Heart right ventricle (tissue), 16 donors: ENCODE measurements at regions not wholly inside any gene's neighbourhood (a gene's known extent, or its start where the extent isn't known, plus 50 kb on each side); places are given as distances from the start of the nearest gene placed in this dataset.
"Not testable (repeated sequence)": the region's sequence is repeated elsewhere in the genome, so short reads cannot be mapped to it uniquely, and the experiment has no call there.

Experiments used
- ATAC-seq, 8 donors: fragments of 200-7000 bp; cut with Tn5 transposase; one replicate each; pipeline ENCODE4 v1.9.1; 2020; ENCODE audit warnings: mild to moderate bottlenecking in 8 of 8, moderate library complexity in 8 of 8, moderate number of reproducible peaks in 1 of 8
- DNase-seq, 2 donors: peaks; one replicate each; pipeline ENCODE4 v3.0.0-alpha.2; 2020
- H3K27ac ChIP-seq, 10 donors: fragments of 200-600 bp; sonication (generic) in 2 of 10; one replicate each; pipeline versions ENCODE4 v1.5.0 to v1.8.0; 2020 to 2022; ENCODE audit warnings: mild to moderate bottlenecking in 3 of 10
- H3K27me3 ChIP-seq, 7 donors: fragments of 200-600 bp; one replicate each; pipeline ENCODE4 v1.8.0; 2021 to 2022; ENCODE audit warnings: mild to moderate bottlenecking in 2 of 7
- H3K36me3 ChIP-seq, 9 donors: fragments of 200-600 bp; sonication (generic) in 1 of 9; one replicate each; pipeline versions ENCODE4 v1.5.0 to v1.8.0; 2020 to 2022; ENCODE audit warnings: mild to moderate bottlenecking in 2 of 9
- H3K4me1 ChIP-seq, 9 donors: fragments of 200-600 bp; sonication (generic) in 1 of 9; one replicate each; pipeline versions ENCODE4 v1.5.0 to v1.8.0; 2020 to 2022; ENCODE audit warnings: mild to moderate bottlenecking in 4 of 9
- H3K4me3 ChIP-seq, 10 donors: fragments of 200-600 bp; sonication (generic) in 2 of 10; one replicate each; pipeline versions ENCODE4 v1.5.0 to v1.8.0; 2020 to 2022; ENCODE audit warnings: mild to moderate bottlenecking in 7 of 10, moderate library complexity in 2 of 10
- H3K9me3 ChIP-seq, 11 donors: fragments of 200-600 bp in 10 of 11; sonication (generic) in 2 of 11; one replicate each; pipeline versions ENCODE4 v1.5.0 to v1.8.0; 2013 to 2022; ENCODE audit warnings: mild to moderate bottlenecking in 2 of 11, control low read depth in 1 of 11, moderate library complexity in 1 of 11
- WGBS, 2 donors: extraction: QIAGEN DNeasy Blood & Tissue Kit; methylation state at CpG; one replicate each; pipeline ENCODE4 v1.1.7; 2013; ENCODE audit warnings: inconsistent platforms in 1 of 2; 5-methylcytosine and 5-hydroxymethylcytosine counted together
- intact Hi-C, 10 donors: fragments of 100-400 bp; cut with DNase I; formaldehyde crosslinking; loops; one replicate each; pipeline versions ENCODE4 v1.11.1 to v1.14.2; 2022
- TF ChIP-seq, protein P1 (sequence below), 9 donors: fragments of 200-600 bp; sonication (generic) in 2 of 9; IDR thresholded peaks; one replicate each; pipeline versions ENCODE4 v1.5.0 to v1.8.0; 2021 to 2022; ENCODE audit warnings: antibody characterized with exemption in 9 of 9, mild to moderate bottlenecking in 5 of 9, moderate library complexity in 1 of 9
- donor health status: Arrhythmogenic right ventricular cardiomyopathy.
- donor health status: ischemic (EF 13 %, LVEDD 7.1; RV severe dilation, severe dysfunction).
- donor health status: healthy with polysubstance abuse.
- donor health status: DM: no; HTN: yes; CAD: no.
- donor health status: DM: no; HTN: no; CAD: no.
- donor health status: ischemic (EF 25% LVEDD 6.9; RV normal size, moderate dysfunction).
- donor health status: ischemic (EF 25% LVEDD 5.7; RV mildly dilated, moderate dysfunction).
- donor health status: healthy.
- donor health status: DM: yes; HTN: yes; CAD: no.
- donor health status: Ischemic cardiomyopathy.
- donor health status: ischemic (EF 35%, LVEDD 5.7; RV mildly dilated, moderate dysfunction).
- donor health status: nonischemic (EF 11% LVEDD 7.7; RV severe dilation, severe dysfunction).
- donor health status: DM: yes; HTN: yes; CAD: no.
- donor health status: PGD.
- donor health status: ischemic (EF 29% LVEDD 5.4; RV normal size, mild dysfunction).
- donor health status: nonischemic (EF 23%, LVEDD 6.1; RV moderate dilation, normal function).

DNA sequence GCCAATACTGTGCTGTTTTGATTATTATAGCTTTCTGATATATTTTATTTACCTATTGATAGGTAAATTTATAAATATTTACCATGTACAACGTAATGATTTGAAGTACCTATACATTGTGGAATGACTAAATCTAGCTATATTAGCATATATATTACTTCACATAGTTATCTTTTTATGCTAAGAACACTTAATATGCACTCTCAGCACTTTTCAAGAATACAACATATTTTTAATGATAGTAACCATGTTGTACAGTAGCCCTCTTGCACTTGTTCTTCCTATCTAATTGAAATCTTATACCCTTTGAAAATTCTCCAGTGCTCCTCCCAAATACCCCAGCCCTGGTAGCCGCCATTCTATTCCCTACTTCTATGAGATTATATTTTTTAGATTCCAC lies 604.0 kb upstream of the KIF2B start:
- WGBS, 2 donors = 69 to 87% methylated on average over 2 of the region's 2 CpGs
- Histone ChIP-seq H3K36me3 (no peaks in the 10 kb centered on the region), H3K9me3 (peaks cover 0 to 23% (median 0%) of the 10 kb centered on the region in 11 donors), H3K4me3 (no peak overlapping the region), H3K27me3 (no peaks in the 10 kb centered on the region), H3K27ac (no peak overlapping the region), H3K4me1 (no peaks in the 10 kb centered on the region)
- DNase-seq (no peak), ATAC-seq (no peak)
- TF ChIP-seq, protein P1, sequence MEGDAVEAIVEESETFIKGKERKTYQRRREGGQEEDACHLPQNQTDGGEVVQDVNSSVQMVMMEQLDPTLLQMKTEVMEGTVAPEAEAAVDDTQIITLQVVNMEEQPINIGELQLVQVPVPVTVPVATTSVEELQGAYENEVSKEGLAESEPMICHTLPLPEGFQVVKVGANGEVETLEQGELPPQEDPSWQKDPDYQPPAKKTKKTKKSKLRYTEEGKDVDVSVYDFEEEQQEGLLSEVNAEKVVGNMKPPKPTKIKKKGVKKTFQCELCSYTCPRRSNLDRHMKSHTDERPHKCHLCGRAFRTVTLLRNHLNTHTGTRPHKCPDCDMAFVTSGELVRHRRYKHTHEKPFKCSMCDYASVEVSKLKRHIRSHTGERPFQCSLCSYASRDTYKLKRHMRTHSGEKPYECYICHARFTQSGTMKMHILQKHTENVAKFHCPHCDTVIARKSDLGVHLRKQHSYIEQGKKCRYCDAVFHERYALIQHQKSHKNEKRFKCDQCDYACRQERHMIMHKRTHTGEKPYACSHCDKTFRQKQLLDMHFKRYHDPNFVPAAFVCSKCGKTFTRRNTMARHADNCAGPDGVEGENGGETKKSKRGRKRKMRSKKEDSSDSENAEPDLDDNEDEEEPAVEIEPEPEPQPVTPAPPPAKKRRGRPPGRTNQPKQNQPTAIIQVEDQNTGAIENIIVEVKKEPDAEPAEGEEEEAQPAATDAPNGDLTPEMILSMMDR (IDR thresholded peaks at IDR 0.05) = no peak
- intact Hi-C loops = no loop called here

DNA sequence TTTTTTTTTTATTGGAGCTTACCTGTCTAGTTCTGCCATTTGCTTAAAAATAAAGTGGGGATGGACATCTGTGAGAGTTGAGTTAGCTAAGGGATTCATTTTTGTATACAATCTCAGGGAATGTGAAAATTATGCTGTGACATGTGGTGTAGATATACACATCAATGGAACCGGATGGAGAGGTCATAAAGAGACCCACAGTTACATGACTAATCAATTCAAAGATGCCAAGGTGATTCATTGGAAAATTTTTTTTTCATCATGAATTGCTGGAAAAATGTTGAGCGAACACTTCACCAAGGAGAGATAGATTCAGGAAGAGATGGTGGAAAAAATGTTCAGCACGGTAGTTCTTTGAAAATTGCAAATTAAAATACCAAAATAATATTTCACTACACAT lies 605.4 kb upstream of the KIF2B start:
- intact Hi-C loops = no loop called here
- ATAC-seq (no peak), DNase-seq (no peak)
- no peak overlapping the region for H3K4me3 ChIP-seq
- peaks cover 0 to 23% (median 0%) of the 10 kb centered on the region in 11 donors for H3K9me3 ChIP-seq
- WGBS, 2 donors = 81 to 93% methylated on average over 3 of the region's 3 CpGs
- no peaks in the 10 kb centered on the region for H3K27me3 ChIP-seq
- H3K27ac ChIP-seq = no peak overlapping the region
- H3K4me1 ChIP-seq = no peaks in the 10 kb centered on the region
- no peaks in the 10 kb centered on the region for H3K36me3 ChIP-seq
- TF ChIP-seq, protein P1 (IDR thresholded peaks at IDR 0.05) = no peak

DNA sequence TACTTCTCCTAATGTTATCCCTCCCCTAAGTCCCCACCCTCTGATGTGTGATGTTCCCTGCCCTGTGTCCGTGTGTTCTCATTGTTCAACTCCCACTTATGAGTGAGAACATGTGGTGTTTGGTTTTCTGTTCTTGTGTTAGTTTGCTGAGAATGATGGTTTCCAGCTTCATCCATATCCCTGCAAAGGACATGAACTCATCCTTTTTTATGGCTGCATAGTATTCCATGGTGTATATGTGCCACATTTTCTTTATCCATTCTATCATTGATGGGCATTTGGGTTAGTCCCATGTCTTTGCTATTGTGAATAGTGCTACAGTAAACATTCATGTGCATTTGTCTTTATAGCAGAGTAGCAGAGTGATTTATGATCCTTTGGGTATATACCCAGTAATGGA lies 613.8 kb upstream of the KIF2B start:
- H3K4me1 ChIP-seq, ATAC-seq, H3K27me3 ChIP-seq, intact Hi-C loops, H3K27ac ChIP-seq, H3K36me3 ChIP-seq, DNase-seq, H3K4me3 ChIP-seq: not testable (repeated sequence)
- WGBS, 2 donors = 77 to 97% methylated on average over 1 of the region's 1 CpG
- peaks cover 0 to 37% (median 7%) of the 10 kb centered on the region in 11 donors for H3K9me3 ChIP-seq

GRCh38 chr17:53193044-53193443 lies 629.7 kb upstream of the KIF2B start:
- Histone ChIP-seq H3K36me3 (no peaks in the 10 kb centered on the region), H3K4me3 (no peak overlapping the region), H3K27me3 (no peaks in the 10 kb centered on the region), H3K9me3 (no peaks in the 10 kb centered on the region), H3K4me1 (no peaks in the 10 kb centered on the region), H3K27ac (no peak overlapping the region)
- TF ChIP-seq, protein P1 (IDR thresholded peaks at IDR 0.05) = no peak
- DNase-seq = no peak
- intact Hi-C loops = no loop called here
- 17 to 49% methylated on average over 1 of the region's 1 CpG for WGBS, 2 donors
- no peak for ATAC-seq

DNA sequence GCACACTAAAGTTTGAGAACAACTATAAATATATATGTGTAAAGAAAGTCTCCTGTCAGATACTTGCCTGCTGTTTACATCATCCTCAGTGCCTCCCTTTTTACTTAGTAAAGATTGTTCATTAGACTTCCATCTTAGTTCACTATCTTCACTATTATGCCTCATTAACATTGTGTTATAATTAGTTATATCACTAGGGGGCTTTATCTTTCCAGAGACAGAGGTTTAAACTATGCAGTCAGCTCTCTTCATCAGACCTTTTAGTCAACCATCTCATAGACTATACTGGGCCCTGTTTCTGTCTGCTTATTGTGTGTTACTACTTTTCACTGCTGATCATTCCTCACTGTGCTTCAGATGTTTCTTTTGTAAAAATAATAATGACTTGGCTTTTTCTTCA lies 630.8 kb upstream of the KIF2B start:
- TF ChIP-seq, protein P1 (IDR thresholded peaks at IDR 0.05) = no peak
- ATAC-seq (no peak), DNase-seq (no peak)
- no peaks in the 10 kb centered on the region for H3K4me1 ChIP-seq
- no peaks in the 10 kb centered on the region for H3K9me3 ChIP-seq
- intact Hi-C loops = no loop called here
- no peak overlapping the region for H3K27ac ChIP-seq
- H3K36me3 ChIP-seq = no peaks in the 10 kb centered on the region
- H3K4me3 ChIP-seq = no peak overlapping the region
- H3K27me3 ChIP-seq = no peaks in the 10 kb centered on the region
